GM19238 (cell line): ENCODE measurements at regions not wholly inside any gene's neighbourhood (a gene's known extent, or its start where the extent isn't known, plus 50 kb on each side); places are given as distances from the start of the nearest gene placed in this dataset.

Experiments used
- DNase-seq: peaks from one replicate; pipeline ENCODE4 v3.0.0; 2011; ENCODE audit warnings: low spot score; ENCODE audit not compliant: insufficient read length

DNA sequence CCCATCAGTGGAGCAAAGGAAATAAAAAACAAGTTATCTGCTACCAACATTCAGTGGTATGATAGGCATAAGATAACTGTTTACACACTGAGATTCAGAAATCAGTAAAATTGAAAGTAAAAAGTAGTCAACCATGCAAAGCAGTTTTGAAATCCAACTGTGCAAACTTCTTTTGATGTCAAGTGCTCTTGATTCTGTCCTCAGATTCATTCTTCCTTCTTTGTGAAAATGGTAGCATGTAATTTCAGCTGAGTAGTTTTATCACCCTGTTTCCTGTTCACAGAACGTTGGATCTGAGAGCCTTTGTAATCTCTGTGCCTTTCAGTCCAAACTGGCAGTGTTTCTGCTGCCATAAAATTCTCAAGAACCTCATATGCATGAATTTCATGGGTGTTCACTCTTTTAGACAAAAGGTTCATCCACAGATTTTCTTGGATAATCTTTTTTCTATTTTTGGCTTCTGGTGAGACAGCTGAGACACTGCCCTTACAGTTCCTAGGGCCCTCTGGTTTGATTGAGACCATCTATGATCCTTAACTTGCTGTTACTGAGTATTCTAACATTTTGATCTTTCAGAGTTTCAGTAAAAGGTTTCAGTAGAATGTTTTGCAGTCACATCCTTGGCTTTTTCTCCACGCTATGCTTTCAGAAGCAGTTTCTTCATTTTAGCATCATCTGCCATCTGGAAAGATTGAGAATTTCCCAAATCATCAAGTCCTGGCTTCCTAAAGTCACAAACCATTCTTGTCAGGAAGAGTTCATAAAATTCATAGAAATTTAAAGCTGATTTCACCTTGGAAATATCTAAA is 272.3 kb upstream of the EPHA4 start:
- DNase-seq = no peak

DNA sequence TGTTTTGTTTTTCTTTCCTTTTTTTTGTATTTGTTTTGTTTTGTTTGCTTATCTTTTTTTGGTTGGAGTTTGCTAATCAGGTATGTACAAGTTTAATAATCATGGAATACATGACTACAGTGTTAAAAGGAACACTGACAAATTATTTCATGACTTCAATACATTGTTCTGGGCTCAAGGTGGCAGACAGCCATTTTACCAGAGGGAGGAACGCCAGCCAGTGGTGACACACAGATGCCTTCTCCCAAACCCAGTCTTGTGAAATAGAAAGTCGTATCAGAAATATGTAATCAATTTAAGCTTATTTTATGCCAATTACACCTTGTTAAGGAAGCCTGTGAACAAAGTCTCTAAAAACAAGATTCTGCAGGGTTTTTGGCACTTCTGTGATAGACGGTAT is 264.0 kb upstream of the EPHA4 start:
- DNase-seq = no peak

DNA sequence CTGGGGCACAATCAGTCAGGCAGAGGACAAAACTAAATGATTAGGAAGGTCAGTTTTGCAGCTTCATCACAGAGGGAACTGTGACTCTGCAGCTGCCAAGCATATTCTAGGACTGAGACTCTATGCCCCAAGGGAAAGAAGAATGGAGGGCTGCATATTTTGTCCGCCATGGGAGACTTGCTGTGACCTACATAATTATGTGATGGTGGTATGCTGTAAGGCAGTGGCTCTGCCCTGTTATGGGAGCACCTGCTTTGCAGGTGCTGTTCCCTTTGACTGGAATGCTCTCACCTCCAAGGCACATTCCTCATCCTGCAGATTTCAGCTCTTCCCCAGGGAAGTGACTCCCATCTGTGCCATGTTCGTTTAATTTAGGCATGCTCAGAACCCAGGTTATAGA is 261.9 kb upstream of the EPHA4 start:
- no peak for DNase-seq

DNA sequence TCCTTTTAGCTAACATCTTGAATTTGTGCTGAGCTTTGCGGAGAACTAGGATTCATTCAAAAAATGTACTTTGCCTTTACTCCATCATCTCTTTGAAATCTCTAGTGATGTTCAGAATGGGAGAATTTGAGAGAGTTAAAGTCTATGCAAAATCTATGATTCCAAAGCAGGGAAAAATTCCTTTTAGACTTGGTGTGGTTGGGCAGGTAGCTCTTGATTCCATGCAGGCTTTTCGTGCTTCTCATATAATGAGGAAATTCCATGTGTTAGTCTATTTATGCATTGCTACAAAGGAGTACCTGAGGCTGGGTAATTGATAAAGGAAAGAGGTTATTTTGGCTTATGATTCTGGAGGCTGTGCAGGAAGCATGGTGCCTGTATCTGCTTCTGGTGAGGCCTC is 258.9 kb upstream of the EPHA4 start:
- DNase-seq = no peak

DNA sequence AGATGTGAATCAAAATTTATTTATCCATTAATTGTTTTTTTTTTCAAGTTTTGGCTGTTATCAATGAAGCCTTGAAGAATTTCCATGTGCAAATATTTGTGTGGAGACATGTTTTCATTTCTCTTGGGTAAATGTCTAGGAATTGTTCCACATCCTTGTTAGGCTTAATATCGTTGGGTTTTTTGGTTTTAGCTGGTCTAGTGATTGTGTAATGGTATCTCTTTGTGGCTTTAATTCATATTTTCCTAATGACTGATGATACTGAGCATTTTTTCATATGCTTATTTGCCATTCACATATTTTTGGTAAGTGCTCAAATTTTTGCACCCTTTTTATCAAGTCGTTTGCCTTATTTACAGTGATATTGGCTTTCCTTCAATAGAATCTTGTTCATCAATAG is 250.3 kb upstream of the EPHA4 start:
- no peak for DNase-seq

DNA sequence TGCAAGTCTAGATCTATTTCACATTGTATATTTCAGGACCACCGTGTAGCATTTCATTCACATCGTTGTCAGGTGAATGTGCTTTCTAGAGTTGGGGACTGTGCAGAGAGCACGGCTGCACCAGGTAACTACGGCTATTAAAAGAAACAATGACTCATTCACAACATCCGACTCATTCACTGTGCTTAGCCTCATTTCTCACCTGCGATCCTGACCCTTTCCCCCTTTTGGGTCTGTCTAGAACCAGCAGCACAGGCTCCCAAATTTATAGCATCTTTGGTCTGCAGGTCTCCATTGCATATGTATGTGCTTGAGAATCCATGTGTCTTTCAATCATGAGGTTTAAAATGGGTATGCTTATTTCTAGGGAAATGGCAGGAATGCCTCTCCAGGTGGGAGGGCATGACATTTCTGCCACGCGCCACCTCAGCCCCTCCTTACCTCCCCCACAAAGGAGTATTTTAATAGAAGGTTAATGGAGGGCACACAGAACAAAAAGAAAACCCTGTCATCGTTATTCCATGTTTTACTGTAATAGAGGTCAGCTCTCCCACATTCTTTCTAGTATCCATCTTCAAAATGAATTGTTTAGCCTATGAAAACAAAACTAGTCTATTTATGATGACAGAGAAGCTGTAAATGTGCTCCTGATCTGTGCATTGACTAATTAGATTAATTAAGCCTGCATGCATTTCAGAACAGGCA is 246.7 kb upstream of the EPHA4 start:
- no peak for DNase-seq

DNA sequence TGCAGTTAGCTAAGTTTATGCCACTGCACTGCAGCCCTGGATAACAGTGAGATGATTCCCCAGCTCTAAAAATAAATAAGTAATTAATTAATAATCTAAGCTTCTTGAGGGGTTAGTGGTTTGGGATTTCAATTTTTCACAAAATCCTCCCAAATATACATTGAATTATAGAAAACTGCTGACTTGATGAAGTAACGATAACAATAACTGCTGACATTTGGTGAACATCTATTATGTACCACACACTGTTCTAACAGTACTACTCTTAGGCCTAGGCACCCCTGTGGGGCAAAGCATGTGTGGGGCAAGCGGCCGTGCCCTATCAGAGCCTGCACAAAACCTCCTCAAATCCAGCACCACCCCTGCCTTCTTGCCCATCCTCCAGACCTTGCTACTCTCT is 245.8 kb upstream of the EPHA4 start:
- DNase-seq = no peak

DNA sequence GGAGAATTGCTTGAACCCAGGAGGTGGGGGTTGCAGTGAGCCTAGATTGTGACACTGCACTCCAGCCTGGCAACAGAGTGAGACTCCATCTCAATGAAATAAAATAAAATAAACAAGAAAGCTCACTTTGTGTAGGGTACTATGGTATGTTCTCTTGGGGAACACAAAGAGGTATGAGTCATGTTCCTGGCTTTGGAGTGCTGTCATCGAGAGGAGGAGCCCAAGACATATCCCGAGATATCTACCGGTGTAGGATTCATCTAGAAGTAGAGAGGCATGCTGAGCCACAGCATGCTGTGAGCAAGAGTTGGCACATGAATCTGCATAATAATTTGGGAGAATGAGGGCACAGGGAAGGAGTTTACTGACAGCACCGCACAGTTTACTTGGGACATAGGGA is 244.9 kb upstream of the EPHA4 start:
- DNase-seq = no peak

DNA sequence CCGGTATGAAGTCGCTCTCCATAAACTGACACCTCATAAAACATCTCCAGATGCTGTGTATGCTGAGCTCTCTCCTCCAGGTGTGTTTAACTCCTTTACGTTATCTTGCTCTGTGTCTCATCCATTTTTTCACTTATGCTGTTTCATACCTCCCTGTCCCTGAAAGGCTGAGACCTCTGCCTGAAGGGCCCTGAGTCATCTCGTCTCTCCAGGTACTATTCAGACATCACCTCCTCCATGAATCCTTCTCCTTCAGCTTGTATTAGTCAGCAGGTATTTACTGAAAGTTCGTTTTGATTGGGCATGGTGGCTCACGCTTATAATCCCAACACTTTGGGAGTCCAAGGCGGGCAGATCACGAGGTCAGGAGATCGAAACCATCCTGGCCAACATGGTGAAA is 244.5 kb upstream of the EPHA4 start:
- DNase-seq = no peak

DNA sequence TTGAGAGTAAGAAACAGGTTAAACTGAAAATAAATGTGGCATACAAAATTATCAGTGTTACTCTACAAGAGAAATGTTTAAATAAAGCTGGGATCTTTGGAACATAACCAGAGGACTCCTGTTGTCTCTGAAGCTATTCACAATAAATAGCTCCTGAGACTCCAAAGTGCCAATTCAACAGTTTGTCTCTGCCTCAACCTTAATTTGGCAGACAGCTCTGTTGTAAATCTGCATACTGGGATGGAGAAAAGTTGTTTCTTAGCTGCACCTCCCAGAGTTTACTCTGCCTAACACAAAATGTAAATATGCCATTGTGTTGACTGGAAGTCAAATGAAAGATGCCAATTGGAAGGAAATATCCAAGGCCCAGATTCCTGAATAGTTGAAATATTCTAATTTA is 238.5 kb upstream of the EPHA4 start:
- DNase-seq = no peak

DNA sequence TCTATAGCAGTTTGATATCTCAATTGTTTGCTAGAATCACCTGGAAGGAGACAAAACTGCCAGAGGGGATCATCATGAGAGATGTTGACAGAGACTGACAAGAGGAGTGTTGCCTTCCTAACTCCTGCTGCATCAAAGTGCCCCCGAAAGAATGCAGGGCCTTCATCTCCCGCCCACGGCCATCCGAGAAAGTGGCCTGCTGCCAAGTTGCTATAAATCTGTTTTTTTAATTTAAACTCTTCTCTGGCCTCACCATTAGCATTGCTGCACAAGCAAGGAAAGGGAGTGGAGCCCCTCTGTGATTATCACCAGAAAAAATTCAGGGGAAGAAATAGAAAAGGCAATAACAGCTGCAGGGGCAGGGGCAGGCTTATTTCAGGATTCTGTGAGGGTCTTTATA is 238.1 kb upstream of the EPHA4 start:
- DNase-seq = no peak

DNA sequence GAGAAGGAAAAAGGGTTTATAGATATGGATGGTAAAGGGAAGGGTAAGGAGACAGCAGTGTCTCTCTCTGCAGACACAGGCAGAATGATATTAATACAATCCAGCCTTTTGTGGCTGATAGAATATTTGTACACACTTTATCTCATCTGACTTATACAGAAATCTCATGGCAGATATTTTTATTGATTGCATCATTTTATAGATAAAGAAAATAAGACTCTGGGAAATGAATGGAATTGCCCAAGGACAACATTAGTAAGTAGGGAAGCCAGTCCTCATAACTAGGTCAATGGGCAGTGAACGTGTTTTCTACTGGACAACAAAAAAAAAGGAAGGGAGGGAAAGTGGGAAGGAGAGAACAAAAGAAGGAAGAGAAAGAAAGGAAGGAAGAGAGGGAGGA is 236.4 kb upstream of the EPHA4 start:
- no peak for DNase-seq

DNA sequence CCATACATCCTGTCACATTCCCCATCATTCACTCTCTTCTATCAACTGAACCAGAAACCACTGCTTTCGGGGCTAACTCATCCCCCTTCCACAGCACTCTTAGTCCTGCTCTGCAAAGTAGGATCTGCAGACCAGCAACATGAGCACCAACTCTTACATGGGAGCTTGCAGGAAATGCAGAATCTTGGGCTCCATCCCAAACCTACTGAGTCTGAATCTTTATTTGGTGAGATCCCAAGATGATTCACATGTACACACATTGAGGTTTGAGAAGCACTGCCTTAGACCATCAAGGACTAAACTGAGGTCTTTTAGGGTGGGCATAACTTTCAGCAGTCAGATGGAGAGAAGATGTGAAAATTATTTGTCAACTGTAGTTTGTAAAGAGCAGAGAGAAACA is 235.6 kb upstream of the EPHA4 start:
- no peak for DNase-seq

DNA sequence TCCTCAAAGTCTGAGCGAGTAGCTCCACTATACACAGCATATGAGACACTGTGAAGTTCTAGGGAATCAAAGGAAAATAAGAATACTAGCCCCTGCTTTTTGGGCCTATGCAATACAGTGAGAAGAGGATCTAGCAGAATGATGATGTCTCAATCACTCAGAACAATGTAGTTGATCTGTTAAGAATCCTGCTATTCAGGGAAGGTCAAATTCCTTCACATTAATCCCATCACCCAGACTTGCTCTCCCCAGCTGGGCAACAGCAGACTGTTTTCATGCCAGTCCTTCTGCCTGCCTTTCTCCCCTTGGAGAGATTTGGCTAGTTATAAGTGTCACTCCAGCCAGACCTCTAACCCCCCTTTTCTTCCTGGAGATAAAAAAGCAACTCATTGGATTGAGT is 230.0 kb upstream of the EPHA4 start:
- DNase-seq = no peak

DNA sequence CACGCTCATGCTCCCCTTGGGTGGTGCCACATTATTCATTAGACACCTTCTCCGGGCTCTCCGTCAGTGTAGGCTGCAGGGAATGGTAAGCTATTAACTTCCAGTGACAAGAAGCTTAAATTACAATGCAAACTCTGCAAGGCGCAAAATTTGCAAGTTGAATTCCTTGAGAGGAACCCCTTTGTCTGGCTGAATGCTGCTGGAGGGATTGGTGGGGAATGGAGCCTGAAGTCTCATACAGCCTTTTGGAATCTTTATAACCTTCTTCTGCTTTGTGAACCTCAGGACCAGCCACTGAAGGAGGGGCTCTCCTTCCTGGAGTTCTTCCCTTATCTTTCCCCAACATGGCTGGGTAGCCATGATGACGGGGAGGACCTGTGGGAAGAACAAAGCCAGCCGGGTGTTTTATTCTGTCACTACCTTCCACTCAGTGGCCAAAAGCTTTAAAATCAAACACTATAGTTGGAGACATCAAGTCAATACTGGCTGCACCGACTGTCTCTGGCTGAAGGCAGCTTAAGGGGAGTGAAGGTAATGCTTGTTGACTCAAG is 220.9 kb upstream of the EPHA4 start:
- no peak for DNase-seq

DNA sequence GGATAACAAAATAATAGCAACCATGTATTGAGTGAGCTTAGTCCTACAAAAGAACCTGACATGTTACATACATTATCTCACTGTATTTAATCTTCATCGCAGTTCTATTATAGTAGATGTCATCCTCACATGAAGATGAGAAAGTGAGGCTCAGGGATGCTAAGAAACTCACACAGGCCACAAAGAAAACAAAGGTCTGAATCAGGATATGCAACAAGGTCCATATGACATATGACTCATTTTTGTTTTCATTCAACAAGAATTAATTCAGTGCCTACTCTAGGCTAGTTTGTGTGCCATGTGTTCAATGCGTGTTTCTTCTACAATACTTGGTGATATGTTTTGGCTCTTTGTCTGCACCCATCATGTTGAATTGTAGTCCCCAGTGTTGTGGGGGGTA is 219.7 kb upstream of the EPHA4 start:
- DNase-seq = no peak

DNA sequence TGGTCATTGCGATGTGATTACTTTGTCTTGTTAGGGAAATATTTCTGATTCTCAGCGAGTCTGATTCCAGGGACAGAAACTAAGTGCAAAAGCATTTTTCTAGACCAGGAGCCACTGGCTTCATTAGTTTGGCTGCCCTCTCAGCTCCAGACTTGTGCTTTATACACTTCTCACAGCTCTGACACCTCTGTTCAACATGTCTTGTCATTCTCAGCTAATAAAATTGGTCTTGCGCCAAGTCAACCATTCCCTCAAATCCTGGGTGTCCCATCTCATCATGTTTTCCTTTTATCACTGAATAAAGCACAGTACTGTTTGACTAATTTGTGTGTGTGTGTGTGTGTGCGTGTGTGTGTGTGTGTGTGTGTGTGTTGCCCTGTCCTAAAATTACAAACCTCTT is 215.5 kb upstream of the EPHA4 start:
- DNase-seq = no peak

DNA sequence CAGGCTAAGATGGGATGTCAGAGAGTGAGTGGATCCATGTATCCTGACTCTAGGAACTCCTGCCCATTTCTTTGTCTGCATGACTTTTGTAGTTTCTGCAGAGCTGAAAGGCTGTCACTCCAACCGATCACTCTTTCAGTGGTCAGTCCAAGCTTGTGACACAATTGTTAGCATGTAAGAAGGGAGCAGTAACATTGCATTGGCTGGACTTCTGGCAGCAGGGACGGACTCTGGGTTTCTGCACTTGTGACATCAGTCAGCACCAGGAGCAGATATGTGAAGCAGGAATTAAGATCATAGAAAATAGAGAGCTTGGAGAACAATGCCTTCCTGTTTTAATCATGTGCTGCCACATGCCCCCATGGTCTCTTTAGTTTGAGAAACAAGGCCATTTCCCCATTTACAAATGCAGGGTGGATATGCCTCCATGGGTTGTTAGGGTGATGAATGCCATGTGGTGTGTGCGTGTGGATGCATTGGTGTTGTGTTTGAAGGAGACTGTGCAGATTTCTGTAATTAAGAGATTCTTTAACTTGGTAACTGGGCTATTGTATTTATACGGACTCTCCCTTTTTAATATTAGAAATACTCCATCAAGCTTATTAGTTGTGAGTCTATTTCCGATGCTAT is 214.3 kb upstream of the EPHA4 start:
- DNase-seq = no peak

DNA sequence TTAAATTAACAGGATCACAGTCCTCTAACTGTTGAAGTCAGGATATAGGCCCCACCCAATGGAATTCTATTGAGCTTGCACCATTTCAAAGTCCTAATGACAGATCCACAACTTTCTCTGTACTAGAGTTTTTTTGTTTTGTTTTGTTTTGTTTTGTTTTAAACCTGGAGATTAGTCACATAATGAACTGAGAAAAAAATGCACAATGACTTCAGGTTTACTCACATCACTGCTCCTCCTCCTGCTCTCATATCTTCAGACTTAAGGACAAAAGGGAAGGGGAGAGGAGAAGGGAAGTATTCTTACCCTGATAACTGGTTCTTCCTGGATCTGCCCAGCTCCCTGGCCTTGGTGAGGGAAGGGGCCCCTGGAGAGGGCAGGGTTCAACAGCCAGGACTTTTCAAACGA is 208.2 kb upstream of the EPHA4 start:
- no peak for DNase-seq

DNA sequence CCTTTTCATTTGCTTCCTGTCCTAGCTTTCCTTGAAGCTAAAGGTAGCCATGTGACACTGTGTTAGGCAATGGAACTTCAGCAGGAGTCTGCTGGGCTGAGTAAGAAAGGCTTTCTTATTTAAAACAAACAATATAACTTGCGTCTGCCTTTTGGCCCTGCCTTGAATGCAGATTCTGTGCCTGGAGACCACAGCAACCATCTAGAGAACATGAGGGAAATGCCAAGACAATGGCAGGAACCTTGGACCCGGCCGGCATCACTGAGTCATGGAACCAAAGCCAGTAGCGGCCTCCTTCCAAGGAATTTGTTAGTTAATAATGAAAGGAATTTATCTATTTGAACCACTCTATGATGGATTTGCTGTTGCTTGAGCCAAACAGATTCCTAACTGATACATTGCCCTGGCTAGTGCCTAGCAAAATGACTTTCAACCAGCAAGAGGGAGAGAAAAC is 207.5 kb upstream of the EPHA4 start:
- DNase-seq = no peak

DNA sequence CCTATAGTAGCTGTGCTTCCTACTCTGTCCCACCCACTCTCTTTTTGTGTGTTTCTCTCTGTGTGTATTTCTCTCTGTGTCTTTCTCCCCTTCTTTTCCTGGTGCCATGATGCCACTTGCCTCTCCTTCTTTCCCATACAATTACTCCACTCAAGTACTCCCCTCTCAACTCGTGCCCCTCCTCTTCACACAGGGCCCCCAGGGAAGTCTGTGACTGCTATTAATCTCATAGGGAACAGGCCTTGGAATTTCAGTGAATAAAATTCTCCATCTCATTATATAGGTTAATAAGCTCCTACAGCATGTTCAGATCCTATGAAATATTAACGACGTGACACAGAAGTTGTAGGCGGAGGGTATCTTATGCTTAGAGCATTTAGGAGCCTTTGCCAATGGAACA is 205.9 kb upstream of the EPHA4 start:
- no peak for DNase-seq

DNA sequence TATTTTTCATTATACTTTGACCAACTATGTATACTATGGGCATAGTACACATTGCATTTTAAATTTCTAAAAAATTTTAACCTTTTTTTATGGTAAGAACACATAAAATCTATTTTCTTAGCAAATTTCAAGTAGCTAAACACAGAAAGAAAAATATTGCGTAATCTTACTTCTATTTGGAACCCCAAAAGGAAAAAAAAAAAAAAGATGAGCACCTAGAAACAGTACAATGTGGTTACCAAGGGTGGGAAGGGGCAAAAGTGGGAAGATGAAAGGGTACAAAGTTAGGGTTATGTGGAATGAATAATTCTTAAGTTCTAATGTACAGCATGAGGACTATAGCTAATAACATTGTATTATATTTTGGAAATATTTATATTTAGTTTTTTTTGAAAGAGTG is 205.0 kb upstream of the EPHA4 start:
- no peak for DNase-seq
